IPS-NIHi7 (cell line): ENCODE measurements at regions not wholly inside any gene's neighbourhood (a gene's known extent, or its start where the extent isn't known, plus 50 kb on each side); places are given as distances from the start of the nearest gene placed in this dataset.
"Not testable (repeated sequence)": the region's sequence is repeated elsewhere in the genome, so short reads cannot be mapped to it uniquely, and the experiment has no call there.

ENCODE experiments used
- DNase-seq: peaks from one replicate; pipeline ENCODE4 v3.0.0; 2012; ENCODE audit warnings: mixed read lengths; ENCODE audit errors: extremely low spot score

DNA sequence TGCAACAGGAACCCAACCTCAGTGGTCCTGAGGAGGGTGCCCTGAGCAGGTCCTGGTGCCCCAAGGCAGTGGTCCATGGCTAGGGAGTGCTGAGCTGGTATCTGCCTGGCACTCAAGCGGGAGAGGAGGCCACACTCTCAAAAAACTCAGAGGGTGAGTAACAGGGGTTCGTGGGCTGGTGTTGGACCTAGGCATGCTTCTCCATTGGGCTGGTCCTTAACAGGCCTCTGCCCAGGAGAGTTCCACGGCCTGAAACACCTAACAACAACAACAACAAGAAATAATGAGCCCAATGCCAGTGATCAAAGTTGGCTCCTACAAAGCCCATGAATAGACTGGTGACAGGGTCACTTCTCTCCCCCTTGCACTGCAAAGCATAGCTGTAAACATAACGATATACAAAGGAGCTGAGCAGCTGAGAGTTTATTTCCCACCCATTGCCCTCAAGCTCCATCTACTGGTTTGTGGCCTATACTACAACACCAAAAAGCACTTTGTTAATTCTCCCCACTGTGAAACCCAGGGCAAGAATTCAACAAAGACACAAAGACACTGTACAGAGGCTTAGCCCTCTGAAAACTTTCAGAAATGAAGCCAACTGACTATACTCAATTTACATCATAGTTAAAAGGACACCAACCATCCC, 736.1 kb upstream of the ADGRL3 start:
- peak; percentile 44 for DNase-seq

DNA sequence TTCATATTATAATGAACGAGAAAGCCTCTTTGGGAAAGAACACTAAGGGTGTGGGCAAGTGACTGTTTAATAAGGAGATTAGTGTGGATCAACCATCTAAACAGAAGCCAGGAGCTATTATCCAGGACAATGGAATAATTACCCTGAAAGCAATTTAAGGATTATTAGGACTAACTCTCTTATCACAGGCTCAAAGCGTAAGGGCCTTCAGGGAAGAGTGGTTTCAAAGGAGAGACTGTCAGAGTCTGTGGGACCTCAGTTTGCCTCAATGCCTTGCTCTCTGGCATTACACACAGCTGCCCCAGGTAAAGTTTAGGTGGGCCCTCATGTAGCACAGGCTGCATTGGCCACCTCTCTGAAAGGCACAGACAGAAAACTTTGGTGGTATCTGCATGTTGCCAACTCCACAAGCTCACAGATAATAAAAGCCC, 717.2 kb upstream of the ADGRL3 start:
- no peak for DNase-seq

DNA sequence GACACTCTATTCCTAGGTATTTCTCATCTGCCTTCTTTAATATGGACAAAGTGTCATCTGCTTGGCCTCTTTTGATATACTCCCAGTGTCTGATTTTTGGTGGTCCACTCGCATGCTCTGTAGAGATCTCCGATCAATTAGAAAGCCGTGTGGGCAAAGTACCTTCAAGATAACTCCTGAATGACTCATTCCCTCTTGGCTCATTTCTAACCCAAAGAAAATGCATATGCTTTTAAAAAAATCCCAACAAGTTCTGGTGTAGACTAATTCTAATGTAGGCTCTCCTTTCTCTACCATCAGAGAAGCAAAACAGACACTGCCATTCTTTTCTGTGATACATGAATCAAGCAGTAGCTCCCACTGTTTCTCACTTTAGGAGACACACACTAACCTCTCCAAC, 714.9 kb upstream of the ADGRL3 start:
- no peak for DNase-seq

DNA sequence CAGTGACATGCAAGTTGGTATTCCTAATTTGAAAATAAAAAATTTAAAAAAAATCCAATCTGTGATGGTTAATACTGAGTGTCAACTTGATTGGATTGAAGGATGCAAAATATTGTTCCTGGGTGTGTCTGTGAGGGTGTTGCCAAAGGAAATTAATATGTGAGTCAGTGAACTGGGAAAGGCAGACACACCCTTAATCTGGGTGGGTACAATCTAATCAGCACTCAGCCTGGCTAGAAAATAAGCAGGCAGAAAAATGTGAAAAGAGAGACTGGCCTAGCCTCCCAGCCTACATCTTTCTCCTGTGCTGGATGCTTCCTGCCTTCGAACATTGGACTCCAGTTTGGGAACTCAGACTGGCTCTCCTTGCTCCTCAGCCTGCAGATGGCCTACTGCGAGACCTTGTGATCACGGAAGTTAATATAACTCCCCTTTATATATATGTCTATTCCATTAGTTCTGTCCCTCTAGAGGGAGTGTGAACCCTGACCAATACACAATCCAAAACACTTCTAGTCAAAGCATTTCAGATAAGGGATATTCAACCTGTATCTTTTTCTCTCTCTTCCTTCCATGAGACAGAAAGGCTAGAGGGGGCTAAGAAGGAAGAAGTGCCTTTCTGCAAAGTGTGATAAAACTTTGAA, 712.9 kb upstream of the ADGRL3 start:
- DNase-seq = not testable (repeated sequence)

DNA sequence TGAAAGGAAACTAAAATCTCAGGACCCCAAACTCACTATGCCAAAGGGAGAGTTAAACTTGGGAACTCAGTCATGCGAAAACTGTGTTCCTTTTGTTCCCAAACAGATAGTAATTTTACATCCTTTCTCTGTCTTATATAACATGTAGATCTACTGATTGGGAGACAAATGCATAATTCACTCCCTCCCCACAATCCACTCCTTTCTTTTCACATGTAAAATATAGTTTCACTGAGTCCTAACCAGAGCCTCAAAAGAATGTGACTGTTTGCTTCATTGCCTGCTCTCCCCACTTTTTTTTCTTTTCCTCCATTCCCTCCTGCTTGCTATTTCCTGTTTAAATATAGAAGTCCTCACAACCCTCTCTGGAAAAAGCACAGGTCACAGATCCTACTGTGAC, 699.3 kb upstream of the ADGRL3 start:
- peak; percentile 8 for DNase-seq

DNA sequence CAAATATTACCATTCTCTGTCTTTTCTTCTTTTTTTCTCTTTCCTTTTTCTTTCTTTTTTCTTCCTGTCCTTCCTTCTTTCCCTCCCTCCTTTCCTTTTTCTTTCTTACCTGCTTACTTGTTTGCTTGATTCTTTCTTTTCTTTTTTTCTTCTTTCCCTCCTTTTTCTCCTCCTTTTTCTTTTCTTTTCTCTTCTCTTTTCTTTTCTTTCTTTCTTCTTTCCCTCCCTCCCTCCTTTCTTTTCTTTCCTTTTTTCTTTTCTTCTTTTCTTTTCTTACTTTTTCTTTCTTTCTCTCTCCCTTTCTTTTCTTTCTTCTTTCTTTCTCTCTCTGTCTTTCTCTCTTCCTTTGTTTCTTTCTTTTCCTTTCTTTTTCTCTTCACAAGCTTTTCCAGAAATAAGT, 697.4 kb upstream of the ADGRL3 start:
- no peak for DNase-seq

DNA sequence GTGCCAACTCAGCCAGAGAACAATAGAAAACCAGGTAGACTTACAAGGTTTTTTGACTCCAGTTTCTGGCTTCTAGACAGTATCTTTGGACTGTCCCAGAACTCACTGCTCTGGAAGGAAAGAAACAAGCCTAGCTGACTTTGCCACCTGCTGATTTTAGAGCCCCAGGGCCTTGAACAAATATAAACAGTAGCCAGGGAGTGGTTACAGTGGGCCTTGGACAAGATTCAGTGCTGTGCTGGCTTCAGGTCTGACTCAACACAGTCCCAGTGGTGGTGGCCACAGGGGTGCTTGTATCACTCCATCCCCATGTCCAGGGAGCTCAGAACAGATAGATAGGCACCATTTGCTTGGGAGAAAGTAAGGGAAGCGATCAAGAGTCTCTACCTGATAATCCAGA, 694.1 kb upstream of the ADGRL3 start:
- no peak for DNase-seq

DNA sequence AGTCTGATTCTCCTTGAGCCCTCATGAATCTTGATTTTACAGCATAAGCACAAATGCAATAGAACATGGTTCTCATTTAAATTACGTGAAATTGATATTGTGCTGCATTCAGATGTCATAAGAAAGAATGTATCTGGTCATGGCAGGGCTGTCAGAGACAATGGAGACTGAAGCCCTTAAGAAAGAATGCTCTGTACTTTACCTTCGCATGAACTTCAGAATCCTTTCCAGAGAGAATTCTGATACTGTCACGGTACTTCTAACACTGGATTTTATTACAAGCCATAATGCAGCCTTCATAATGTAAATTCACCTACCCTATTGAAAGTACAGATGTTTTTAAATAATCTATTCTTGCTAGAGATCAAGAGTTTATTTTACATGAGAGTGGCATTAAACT, 677.9 kb upstream of the ADGRL3 start:
- DNase-seq = no peak

DNA sequence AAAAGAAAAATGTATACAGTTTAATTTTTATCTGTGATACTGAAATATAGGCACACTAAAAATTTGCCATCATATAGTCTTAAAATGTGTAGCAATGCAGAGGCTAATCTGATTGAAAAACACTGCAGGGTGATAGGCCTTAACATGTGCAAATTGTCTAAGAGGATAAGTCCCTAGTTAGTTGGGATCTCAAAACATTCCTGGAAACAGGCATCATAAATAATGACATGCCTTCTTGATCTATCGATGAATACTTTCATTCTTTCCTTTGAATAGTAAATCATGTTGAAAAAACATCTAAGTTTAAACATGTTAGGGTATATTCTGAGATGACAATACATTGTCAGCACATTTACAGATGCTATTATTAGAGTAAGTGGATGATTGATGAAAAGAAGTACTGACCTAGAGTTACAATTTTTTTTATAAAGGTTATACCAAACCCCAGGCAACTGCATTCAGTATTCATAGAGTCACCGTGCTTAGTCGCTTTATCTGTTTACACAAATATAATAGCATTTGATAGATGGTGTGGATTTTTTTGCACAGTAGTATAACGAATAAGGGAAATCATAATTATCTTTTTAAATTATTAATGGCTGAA, 668.2 kb upstream of the ADGRL3 start:
- no peak for DNase-seq

DNA sequence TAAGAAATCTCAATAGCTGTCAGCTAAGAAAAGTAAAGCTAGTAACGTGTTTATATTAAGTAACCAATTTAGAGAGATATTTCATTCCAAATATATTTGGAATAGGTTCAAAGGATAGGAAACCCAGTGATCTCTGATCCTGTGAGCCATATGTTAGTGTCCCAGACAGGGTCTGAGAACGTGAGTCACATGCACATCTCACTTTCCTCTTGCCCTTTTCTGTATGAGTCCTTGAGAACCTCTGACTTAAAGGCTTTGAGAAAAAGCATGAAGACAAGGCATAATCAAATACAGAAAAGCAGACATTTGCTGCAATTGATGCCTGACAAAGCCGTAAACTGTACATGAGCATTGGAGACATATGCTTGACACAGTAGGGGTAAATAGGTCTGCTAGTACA, 655.1 kb upstream of the ADGRL3 start:
- DNase-seq = no peak

DNA sequence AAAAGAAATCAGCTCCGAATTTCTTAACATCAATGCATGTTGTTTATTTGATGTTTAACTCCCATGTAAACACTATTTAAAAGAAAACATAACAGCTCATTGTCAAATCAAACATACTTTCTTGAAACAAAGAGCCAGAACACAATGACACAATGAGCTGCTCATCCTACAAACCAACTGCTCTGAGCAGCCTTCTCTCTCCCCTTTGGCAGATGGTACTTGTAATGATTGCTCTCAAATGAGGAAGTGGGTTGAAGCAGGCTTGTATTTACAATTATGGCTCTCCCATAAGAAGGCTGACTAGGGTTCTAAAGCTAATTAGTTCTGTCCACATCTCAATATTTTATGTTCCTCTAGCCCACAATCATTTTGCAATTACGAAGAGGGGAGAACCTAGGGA, 637.8 kb upstream of the ADGRL3 start:
- no peak for DNase-seq

DNA sequence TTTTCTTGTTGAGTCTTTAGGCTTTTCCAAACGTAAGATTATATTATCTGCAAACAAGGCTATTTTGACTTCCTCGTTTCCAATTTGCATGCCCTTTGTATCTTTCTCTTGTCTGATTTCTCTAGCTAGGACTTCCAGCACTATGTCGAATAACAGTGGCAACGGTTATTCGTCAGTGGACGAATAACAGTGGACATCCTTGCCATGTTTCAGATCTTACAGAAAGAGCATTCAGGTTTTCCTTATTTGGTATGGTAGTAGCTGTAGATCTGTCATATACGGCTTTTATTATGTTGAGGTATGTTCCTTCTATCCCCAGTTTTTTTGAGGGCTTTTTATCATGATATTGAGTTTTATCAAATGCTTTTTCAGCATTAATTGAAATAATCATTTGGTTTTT, 634.6 kb upstream of the ADGRL3 start:
- DNase-seq = no peak

DNA sequence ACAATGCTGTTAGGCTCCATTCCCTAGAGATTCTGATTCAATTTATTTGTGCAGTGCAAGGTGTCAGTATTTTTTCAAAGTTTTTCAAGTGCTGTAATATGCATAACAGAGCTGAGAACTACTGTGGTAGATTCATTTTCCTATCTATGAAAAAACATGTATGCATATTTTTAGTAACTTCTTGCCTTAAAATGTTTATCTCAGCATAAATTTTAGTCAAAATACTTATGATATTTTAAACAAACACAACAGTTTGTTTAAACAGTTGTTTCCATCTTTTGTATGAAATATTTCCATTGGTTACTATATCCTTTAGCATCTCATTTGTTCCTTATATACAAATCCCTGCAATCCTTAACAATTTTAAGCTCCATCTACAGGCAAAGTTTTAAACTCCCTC, 624.8 kb upstream of the ADGRL3 start:
- DNase-seq = no peak

DNA sequence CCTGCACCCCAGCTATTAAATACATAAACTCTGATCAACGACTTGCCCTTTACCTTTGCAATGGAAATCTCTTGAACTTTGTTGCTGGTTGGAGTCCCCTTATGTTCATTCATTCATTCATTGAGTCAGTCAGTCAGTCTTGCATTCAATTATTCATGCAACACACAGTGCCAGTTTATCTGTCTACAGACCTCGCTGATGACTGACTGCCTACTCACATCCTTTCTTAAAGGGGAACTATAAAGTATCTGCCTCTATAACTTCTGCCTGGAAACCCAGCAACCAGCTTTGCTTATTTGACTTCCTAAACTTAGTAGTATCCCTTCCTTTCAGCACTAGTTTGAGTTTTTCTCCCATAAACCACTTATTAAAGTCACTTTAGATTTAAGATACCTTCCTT, 620.8 kb upstream of the ADGRL3 start:
- DNase-seq = no peak

DNA sequence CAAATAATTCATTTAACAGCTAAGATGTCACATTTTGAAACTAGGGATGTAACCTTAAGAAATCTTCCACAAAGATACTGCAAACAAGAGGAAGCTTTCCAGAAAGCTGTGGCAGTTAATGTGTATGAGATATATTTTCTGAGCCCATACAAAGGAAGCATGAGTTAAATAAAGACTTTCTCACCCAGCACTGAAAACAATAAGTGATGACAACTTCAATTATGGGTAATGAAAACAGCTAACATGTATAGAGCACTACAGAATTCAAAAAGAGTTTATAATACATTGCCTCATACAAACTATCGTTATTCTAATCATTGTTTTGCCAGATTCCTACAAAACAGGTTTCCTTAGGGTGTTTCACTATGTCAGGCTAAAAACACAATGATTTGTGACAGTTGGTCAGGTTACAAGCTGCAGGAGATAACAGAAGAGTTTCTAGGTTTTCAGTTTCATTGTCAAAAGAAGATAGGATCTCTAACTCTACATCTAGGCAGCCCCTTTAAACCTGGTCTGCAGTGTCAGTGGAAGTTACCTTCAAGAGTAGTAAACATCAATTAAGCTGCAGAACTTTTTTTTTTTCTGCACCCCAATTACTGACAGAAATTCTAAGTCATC, 618.1 kb upstream of the ADGRL3 start:
- DNase-seq = no peak

DNA sequence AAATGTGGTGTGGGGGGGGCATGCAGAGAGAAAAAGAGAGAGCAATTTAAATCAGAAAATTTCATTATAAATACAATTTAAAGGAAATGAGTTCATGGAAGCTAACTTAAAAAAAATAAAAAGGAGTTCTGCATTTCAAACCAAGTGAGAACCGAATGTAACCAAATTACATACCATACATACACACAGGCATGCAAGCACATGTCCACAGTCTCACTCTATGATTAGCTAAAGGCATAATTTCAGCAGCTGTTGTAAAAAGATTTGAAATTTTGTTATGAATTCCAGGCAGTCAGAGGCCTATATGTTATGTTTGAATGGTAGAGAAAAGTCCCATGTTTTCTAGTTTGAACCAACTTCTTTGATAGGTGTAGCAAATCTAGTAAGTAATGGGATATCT, 611.6 kb upstream of the ADGRL3 start:
- DNase-seq = no peak

DNA sequence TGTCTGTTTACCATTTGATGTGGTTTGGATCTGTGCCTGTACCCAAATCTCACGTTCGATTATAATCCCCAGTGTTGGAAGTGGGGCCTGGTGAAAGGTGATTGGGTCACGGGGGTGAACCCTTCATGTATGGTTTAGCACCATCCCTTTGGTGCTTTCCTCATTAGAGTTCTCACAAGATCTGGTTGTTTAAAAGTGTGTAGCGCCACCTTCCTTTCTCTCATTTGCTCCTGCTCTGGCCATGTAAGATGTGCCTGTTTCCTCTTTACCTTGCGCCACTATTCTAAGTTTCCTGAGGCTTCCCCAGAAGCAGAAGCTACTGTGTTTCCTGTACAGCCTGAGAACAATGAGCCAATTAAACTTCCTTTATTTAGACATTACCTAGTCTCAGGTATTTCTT, 610.7 kb upstream of the ADGRL3 start:
- DNase-seq = no peak

DNA sequence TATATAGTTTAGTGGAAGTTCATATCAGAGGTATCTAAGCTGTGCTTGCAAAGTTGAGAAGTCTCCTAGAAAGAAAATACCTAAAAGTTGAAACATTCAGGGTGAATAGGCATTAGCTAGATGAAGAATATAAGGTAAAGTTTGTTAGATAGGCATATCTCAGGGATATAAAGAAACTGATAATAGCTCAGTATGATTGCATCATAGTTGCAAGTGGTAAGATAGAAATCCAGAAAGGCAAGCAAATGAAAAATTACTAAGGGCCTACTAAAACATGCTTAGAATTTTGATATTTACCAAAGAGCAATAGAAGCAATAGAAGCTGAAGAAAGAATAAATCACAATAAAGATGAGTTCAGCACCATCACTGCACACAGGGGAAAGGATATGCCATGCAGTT, 610.0 kb upstream of the ADGRL3 start:
- DNase-seq = no peak

DNA sequence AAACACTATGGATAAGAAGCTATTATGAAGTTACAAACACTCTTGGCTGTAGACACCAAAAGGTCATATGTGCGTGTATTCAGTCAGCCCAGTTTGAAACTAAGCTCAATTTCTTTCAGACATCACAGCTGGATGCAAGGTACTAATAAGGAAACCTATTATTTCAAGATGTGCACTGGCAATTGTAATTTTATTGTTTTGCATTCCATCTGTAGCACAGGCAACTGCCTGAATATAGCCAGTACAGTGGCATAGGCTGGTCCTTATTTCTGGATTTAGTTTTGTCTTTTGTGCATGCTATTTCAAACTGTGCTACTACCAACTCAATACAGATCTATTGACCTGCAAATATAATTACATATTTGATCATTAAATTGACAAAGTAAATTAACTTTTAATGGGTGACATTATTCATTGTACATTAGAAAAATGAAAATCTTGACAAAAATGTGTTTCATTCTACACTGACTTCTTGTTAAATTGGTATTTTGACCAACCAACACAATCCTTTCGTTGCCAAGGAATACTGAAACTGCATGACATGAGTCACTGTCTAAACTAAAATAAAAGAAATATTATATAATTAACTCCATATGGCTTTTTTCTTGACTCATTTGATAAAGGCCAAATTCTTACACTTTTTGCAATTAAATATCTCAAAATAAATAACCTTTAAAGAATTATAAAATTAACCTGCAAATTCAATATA, 594.3 kb upstream of the ADGRL3 start:
- no peak for DNase-seq

DNA sequence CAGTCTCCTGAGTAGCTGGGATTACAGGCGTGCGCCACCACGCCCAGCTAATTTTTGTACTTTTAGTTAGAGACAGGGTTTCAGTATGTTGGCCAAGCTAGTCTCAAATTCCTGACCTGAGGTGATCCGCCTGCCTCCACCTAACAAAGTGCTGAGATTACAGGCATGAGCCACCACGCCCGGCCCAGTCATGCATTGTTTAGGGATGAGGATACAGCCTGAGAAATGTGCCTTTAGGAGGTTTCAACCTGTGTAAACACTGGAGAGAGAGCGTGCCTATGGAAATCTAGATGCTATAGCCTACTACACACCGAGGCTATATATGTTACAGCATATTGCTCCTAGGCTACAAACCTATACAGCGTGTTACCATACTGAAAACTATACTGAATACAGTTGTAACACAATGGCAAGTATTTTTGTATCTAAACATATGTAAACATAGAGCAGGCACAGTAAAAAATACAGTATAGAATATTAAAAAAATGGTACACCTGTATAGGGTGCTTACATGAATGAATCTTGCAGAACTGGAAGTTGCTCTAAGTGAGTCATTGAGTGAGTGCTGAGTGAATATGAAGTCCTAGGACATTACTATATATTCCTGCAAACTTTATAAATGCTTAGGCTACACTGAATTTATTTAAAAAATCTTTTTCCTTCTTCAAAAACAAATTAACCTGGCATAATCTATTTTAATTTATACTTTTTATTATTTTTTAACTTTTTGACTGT, 588.2 kb upstream of the ADGRL3 start:
- no peak for DNase-seq

DNA sequence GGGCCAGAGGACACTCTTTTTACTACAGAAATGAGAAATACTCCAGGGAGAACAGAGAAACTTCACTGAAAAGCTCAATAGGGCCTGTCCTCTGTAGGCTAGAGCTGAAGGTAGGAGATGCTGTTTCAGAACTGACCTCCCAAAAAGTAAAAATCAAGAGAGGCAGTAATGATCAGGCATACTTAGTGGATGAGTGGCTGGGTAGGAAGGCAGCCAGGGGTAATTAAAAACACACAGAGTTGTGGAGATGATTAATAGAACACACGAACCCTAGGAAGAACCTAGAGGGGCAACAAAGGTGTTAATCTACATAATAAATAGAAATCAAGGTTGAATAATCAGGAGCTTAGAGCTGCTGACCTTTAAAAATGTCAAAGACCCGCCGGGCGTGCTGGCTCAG, 582.4 kb upstream of the ADGRL3 start:
- DNase-seq = no peak
